ENCODE measurements at regions not wholly inside any gene's neighbourhood (a gene's known extent, or its start where the extent isn't known, plus 50 kb on each side); places are given as distances from the start of the nearest gene placed in this dataset.

- intact Hi-C loops (cut with DNase I) = no loop called here
- no peaks in the 10 kb centered on the region for H3K27me3 ChIP-seq
- 65 to 79% methylated on average over 1 of the region's 1 CpG for WGBS, 2 donors
- H3K36me3 ChIP-seq = no peaks in the 10 kb centered on the region
- no peak overlapping the region for H3K27ac ChIP-seq
- H3K9me3 ChIP-seq = no peaks in the 10 kb centered on the region
- DNase-seq = no peak
- no peak for TF ChIP-seq POLR2A (IDR thresholded peaks at IDR 0.05)
- TF ChIP-seq, protein P1, sequence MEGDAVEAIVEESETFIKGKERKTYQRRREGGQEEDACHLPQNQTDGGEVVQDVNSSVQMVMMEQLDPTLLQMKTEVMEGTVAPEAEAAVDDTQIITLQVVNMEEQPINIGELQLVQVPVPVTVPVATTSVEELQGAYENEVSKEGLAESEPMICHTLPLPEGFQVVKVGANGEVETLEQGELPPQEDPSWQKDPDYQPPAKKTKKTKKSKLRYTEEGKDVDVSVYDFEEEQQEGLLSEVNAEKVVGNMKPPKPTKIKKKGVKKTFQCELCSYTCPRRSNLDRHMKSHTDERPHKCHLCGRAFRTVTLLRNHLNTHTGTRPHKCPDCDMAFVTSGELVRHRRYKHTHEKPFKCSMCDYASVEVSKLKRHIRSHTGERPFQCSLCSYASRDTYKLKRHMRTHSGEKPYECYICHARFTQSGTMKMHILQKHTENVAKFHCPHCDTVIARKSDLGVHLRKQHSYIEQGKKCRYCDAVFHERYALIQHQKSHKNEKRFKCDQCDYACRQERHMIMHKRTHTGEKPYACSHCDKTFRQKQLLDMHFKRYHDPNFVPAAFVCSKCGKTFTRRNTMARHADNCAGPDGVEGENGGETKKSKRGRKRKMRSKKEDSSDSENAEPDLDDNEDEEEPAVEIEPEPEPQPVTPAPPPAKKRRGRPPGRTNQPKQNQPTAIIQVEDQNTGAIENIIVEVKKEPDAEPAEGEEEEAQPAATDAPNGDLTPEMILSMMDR (IDR thresholded peaks at IDR 0.05) = no peak
- no peaks in the 10 kb centered on the region for H3K4me1 ChIP-seq
- no peak overlapping the region for H3K4me3 ChIP-seq
Observed at GRCh38 chr1:218565377-218565776, 220.2 kb downstream of the TGFB2 start.

- TF ChIP-seq, protein P1 (IDR thresholded peaks at IDR 0.05) = no peak
- no peak for TF ChIP-seq POLR2A (IDR thresholded peaks at IDR 0.05)
- Histone ChIP-seq H3K36me3 (no peaks in the 10 kb centered on the region), H3K9me3 (no peaks in the 10 kb centered on the region), H3K27me3 (no peaks in the 10 kb centered on the region), H3K4me1 (no peaks in the 10 kb centered on the region), H3K27ac (no peak overlapping the region), H3K4me3 (no peak overlapping the region)
- intact Hi-C loops (cut with DNase I) = no loop called here
- 78 to 80% methylated on average over 5 of the region's 5 CpGs for WGBS, 2 donors
- DNase-seq = no peak
Observed at GRCh38 chr1:218568962-218569550, 223.9 kb downstream of the TGFB2 start.

GRCh38 chr1:218570456-218570855 lies 225.3 kb downstream of the TGFB2 start:
- no peaks in the 10 kb centered on the region for H3K4me1 ChIP-seq
- DNase-seq = no peak
- no peak for TF ChIP-seq POLR2A (IDR thresholded peaks at IDR 0.05)
- TF ChIP-seq, protein P1 (IDR thresholded peaks at IDR 0.05) = no peak
- no peak overlapping the region for H3K27ac ChIP-seq
- no peaks in the 10 kb centered on the region for H3K36me3 ChIP-seq
- H3K9me3 ChIP-seq = no peaks in the 10 kb centered on the region
- H3K4me3 ChIP-seq = no peak overlapping the region
- 89 to 91% methylated on average over 2 of the region's 2 CpGs for WGBS, 2 donors
- intact Hi-C loops (cut with DNase I) = no loop called here
- no peaks in the 10 kb centered on the region for H3K27me3 ChIP-seq

DNA sequence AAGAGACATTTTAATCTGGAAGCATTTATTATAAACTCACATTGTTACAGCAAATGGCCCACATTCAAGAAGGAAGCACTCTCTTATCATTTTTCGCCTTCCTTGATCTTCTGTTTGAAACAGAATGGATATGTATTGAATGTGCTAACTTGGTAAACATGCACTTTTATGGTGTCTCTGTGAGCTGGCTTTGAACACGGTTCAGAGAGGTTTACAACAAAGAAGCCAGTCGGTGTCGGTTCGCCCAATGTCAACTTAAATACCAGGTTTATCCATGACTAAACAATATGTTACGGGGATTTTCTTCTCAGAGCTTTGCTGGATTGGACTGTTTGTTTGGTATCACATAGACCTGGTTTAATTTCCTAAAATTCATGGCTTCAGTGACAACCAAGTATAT lies 226.4 kb downstream of the TGFB2 start:
- Histone ChIP-seq H3K4me1 (no peaks in the 10 kb centered on the region), H3K27me3 (no peaks in the 10 kb centered on the region), H3K27ac (no peak overlapping the region), H3K36me3 (no peaks in the 10 kb centered on the region), H3K9me3 (no peaks in the 10 kb centered on the region), H3K4me3 (no peak overlapping the region)
- TF ChIP-seq POLR2A (IDR thresholded peaks at IDR 0.05) = no peak
- TF ChIP-seq, protein P1 (IDR thresholded peaks at IDR 0.05) = no peak
- 76 to 78% methylated on average over 6 of the region's 6 CpGs for WGBS, 2 donors
- intact Hi-C loops (cut with DNase I) = no loop called here
- DNase-seq = no peak

GRCh38 chr1:218572050-218572449 lies 226.9 kb downstream of the TGFB2 start:
- intact Hi-C loops (cut with DNase I) = no loop called here
- H3K9me3 ChIP-seq = no peaks in the 10 kb centered on the region
- H3K27ac ChIP-seq = no peak overlapping the region
- H3K27me3 ChIP-seq = no peaks in the 10 kb centered on the region
- no peak overlapping the region for H3K4me3 ChIP-seq
- DNase-seq = no peak
- no peaks in the 10 kb centered on the region for H3K4me1 ChIP-seq
- WGBS, 2 donors = 58 to 64% methylated on average over 4 of the region's 4 CpGs
- TF ChIP-seq, protein P1 (IDR thresholded peaks at IDR 0.05) = no peak
- TF ChIP-seq POLR2A (IDR thresholded peaks at IDR 0.05) = no peak
- H3K36me3 ChIP-seq = no peaks in the 10 kb centered on the region

Data from esophagus squamous epithelium (tissue), 5 donors.